ENCODE measurements at regions not wholly inside any gene's neighbourhood (a gene's known extent, or its start where the extent isn't known, plus 50 kb on each side); places are given as distances from the start of the nearest gene placed in this dataset.

GRCh38 chr6:19637010-19637409 lies 200.2 kb upstream of the ID4 start:
- no peak for DNase-seq (ENCODE audit: low read depth in 4 of 4, low spot score in 3 of 4)

GRCh38 chr6:19638931-19639330 lies 198.2 kb upstream of the ID4 start:
- DNase-seq (ENCODE audit: low read depth in 4 of 4, low spot score in 3 of 4), result no peak

DNA sequence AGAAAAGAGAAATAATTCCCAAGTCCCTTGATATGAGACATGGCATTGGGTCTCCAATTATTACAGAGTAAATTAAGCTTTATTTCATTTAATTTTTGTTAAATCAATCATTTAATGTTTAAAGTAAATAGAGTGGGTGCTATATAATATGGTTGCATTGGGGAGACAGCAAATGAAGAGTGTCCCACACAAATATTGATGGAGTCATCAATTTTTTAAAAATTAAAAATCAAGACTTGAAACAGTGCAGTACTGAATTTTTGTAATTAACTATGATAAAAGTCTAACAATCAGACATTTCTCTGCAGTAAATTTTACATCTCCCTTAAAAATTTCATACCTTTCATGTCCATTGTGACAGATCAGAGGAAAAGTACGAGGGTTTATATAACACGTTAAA lies 193.9 kb upstream of the ID4 start:
- DNase-seq (ENCODE audit: low read depth in 4 of 4, low spot score in 3 of 4), result no peak

DNA sequence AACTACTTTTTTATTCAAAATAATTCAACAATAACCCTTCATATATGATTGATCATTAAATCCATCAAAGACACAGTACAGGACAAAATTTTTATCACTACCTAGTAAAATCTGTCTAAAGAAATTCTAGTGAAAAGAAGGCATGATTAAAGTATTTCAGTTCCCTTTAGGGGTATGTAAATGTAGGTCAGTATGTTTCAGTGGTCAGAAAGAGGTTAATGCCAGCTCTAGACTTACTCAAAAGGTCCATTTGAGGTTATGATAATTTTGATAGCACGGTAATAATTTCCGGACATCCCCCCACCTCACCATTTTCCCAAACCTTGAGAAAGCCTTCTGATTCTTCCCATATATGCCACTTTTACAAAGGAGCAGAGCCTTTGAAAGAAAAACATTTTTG lies 193.5 kb upstream of the ID4 start:
- DNase-seq (ENCODE audit: low read depth in 4 of 4, low spot score in 3 of 4), result no peak

DNA sequence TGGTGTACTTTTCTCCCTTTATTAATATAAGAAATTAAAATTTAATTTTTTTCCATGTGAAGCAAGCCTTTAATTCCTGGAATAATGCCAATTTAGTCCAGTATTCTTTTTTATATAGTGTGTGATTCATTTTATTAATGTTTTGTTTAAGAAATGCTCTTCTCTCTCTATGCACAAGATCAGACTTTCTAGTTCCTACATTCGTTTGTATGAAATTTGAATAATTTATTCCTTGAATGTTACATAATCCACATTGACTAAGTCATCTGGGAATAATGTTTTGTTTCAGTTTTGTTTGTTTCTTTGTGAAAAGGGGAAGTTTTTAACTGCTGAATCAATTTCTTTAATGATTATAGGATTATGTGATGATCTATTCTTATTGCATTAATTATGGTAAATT lies 181.4 kb upstream of the ID4 start:
- no peak for DNase-seq (ENCODE audit: low read depth in 4 of 4, low spot score in 3 of 4)

DNA sequence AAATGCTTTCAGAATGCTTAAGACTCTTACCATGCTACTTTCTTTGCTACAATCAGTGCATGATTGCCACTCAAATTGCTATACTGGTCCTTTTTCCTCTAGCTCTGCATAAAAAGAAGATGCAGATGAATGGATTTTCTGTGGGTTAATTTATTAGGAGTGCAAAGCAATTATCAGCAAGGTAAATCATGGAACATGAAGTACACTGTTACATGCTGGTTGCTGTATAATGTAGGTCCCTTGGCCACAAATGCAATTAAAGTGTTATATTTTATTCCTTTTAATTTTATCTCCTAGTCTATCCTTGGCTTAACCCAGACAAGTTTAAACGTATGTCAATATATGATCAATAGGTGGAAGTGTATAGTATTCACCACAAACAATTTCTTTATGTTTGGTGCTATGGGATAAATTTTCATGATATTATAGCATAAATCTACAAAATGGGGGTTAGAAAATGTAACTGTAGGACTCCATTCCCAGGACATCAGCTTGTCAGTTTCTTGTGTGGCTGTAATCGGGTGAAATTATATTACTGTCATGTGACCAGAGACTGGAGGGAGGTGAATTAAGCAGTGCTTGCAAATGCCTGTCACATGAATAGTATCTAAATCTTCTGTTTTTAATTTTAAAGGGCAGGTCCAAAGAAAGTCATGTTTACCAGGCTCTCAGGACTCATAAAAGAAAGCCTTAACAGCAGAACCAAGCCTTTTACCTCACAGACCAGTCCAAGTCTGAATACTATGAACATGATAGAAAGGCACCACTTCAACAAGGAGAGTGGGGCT lies 176.9 kb upstream of the ID4 start:
- no peak for DNase-seq (ENCODE audit: low read depth in 4 of 4, low spot score in 3 of 4)

GRCh38 chr6:19662911-19663310 lies 174.3 kb upstream of the ID4 start:
- no peak for DNase-seq (ENCODE audit: low read depth in 4 of 4, low spot score in 3 of 4)

DNA sequence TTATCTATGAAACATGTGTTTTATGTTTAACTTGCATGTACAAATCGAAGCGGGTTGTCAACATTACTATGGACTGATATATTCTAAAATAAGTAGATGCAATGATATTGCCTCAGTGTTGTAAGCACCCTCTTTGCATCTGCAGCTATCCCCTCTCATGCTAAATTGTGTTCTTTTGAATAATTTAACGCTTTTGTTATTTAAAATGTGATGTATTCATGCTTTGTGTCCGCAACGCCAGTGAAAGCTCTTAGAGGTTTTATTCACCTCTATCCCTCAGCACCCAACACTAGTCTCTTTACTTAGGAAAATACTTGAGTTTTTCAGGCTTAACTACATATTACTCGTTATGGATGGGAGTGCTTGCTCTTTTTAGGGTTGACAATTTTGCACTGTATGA lies 173.7 kb upstream of the ID4 start:
- no peak for DNase-seq (ENCODE audit: low read depth in 4 of 4, low spot score in 3 of 4)

- no peak for DNase-seq (ENCODE audit: low read depth in 4 of 4, low spot score in 3 of 4)
Observed at GRCh38 chr6:19664050-19664449, 173.1 kb upstream of the ID4 start.

DNA sequence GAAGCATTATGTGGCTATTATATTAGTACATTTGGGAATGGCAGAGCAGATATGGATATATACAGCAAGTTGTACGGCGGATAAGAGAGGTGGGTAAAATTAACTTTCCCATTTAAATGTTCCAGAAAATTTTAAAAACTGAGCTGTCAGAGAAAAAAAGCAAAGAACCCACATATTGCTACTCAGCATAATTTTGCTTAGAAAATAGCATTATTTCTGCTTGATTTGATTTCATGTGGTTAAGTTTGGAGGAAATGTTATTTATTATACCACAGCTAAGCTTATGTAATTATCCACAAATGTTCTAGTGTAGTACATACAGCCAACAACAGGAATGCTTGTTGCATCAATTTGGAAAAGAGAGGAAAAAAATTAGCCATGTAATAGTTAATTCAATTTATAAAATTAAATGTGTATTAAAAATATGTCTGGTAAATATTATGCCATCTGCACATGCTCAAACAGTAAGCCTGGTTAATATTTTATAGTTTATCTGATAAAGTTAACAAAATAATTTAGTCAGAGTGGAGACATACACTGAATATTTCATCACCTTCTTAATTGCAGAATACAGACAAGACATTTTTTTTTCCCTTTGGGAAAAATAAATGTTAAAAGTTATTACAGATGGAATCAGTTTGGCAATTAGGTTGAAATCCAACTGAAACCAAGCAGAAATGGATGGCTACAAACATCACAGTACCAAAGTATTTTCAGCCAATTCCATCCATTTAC lies 172.1 kb upstream of the ID4 start:
- DNase-seq (ENCODE audit: low read depth in 4 of 4, low spot score in 3 of 4), result peak in 2 of 4 donors; percentile 10 to 28

DNA sequence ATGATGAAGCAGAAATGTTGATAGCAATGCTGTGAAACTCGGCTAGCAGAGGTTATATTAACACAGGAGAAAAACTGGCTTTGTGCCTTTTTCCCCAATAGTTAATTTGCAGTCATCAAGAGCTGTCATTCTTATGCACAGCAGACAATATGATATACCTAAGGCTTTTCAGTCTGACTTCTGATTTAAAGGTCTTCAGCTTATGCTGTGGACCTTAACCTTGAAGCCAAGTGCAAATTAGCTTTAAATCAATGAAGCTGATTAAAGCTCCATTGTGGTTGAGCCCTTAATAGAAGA lies 171.6 kb upstream of the ID4 start:
- no peak for DNase-seq (ENCODE audit: low read depth in 4 of 4, low spot score in 3 of 4)

- DNase-seq (ENCODE audit: low read depth in 4 of 4, low spot score in 3 of 4), result no peak
Observed at GRCh38 chr6:19668710-19669109, 168.5 kb upstream of the ID4 start.

- no peak for DNase-seq (ENCODE audit: low read depth in 4 of 4, low spot score in 3 of 4)
Observed at GRCh38 chr6:19669206-19669605, 168.0 kb upstream of the ID4 start.

DNA sequence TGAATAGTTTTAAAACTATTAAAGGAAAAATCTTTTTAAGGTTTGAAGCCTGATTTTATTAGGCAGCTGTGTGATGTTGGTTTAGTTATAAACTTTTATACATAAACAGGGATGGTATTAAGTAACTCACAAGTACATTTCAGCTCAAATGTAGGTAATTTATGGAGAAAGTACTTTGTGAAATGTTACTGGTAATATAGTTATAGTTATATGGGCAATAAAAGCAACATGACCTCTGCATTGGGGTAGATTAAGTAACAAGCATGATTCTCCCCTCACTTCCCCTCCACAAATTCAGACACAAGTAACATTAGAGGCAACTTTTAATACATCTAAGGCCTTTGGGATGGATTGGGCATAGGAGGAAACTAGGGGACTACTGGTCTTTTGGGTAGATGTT lies 154.3 kb upstream of the ID4 start:
- no peak for DNase-seq (ENCODE audit: low read depth in 4 of 4, low spot score in 3 of 4)

DNA sequence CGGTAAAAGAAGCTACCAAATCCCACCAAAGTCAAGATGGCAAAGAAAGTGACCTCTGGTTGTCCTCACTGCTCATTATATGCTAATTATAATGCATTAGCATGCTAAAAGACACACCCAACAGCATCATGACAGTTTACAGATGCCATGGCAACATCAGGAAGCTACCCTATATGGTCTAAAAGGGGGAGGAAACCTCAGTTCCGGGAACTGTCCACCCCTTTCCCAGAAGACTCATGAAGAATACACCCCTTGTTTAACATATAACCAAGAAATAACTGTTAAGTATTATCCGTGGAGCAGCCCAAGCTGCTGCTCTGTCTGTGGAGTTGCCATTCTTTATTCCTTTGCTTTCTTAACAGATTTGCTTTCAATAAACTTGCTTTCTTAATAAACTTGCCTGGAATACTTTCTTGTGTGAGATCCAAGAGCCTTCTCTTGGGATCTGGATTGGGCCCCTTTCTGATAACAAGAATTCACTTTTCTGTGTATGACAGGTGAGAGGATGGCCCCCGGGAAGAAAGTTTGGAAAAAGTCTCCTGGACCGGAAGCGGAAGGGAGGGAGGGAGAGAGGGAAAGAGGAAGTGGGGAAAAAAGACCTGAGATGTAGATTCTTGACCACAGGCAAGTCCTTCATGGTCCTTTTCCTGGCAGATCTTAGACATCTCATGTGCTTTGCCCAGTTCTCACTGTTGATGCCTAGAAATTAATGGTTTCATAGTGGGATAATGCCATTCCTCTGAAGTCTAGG lies 146.7 kb upstream of the ID4 start:
- DNase-seq (ENCODE audit: low read depth in 4 of 4, low spot score in 3 of 4), result no peak

- peak in 3 of 4 donors; percentile 38 to 40 (median 39) for DNase-seq (ENCODE audit: low read depth in 4 of 4, low spot score in 3 of 4)
Observed at GRCh38 chr6:19691465-19692167, 145.6 kb upstream of the ID4 start.

GRCh38 chr6:19692506-19693298 lies 144.5 kb upstream of the ID4 start:
- no peak for DNase-seq (ENCODE audit: low read depth in 4 of 4, low spot score in 3 of 4)

- DNase-seq (ENCODE audit: low read depth in 4 of 4, low spot score in 3 of 4), result no peak
Observed at GRCh38 chr6:19694697-19695096, 142.5 kb upstream of the ID4 start.

DNA sequence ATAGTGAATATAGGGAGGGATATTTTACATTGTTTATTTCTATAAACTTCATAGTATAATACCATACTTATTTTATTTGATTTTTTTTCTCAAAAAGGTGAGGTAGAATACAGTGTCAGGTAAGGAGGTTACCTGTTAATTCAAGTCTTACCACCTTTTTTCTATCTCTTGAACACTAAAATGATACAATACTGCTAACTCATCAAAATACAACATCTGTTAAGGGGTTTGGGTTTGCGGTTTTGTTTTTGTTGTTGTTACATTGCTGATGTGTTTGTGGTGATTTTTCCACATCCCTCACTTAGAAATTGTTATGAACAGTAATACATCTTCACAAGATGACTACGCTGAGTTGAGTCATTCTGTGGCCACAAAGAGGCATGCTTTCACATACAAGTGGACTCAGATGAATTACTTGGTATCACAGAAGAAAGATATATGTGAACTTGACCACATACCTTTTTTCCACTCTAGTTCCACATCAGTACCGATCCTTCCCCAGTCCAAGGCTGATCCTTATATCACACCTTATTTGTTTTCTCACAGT lies 139.4 kb upstream of the ID4 start:
- no peak for DNase-seq (ENCODE audit: low read depth in 4 of 4, low spot score in 3 of 4)

GRCh38 chr6:19699932-19700331 lies 137.2 kb upstream of the ID4 start:
- DNase-seq (ENCODE audit: low read depth in 4 of 4, low spot score in 3 of 4), result no peak
